ENCODE measurements at regions not wholly inside any gene's neighbourhood (a gene's known extent, or its start where the extent isn't known, plus 50 kb on each side); places are given as distances from the start of the nearest gene placed in this dataset.
"Not testable (repeated sequence)": the region's sequence is repeated elsewhere in the genome, so short reads cannot be mapped to it uniquely, and the experiment has no call there.

DNA sequence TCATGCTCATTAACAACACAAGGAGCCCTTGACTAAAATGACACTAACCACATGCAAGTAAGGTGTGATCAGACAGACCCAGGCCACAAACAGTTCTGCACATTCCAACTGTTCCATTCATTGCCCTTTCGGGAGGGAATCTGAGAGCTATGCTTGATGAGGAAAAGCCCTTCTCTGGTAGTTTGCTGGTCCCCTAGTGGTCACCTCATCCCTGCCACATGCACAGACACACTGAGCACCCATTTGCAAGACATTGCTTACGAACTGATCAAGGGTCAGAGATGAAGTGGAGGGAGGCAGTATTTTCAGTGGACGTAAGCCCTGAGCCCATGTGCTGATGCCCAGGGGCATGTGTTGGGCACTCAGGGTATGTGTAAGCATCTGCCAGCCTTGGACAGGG, 220.9 kb downstream of the VAPA start:
- TF ChIP-seq, protein P1, sequence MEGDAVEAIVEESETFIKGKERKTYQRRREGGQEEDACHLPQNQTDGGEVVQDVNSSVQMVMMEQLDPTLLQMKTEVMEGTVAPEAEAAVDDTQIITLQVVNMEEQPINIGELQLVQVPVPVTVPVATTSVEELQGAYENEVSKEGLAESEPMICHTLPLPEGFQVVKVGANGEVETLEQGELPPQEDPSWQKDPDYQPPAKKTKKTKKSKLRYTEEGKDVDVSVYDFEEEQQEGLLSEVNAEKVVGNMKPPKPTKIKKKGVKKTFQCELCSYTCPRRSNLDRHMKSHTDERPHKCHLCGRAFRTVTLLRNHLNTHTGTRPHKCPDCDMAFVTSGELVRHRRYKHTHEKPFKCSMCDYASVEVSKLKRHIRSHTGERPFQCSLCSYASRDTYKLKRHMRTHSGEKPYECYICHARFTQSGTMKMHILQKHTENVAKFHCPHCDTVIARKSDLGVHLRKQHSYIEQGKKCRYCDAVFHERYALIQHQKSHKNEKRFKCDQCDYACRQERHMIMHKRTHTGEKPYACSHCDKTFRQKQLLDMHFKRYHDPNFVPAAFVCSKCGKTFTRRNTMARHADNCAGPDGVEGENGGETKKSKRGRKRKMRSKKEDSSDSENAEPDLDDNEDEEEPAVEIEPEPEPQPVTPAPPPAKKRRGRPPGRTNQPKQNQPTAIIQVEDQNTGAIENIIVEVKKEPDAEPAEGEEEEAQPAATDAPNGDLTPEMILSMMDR (conservative IDR thresholded peaks at IDR 0.05; ENCODE audit: low read depth, low read length), result not testable (repeated sequence)
- not testable (repeated sequence) for TF ChIP-seq MXI1 (IDR thresholded peaks at IDR 0.05; ENCODE audit: borderline replicate concordance, low read depth, low read length); FOS (IDR thresholded peaks at IDR 0.05; ENCODE audit: low read depth, low read length); ELK1 (IDR thresholded peaks at IDR 0.05; ENCODE audit: borderline replicate concordance, low read depth, low read length); BHLHE40 (IDR thresholded peaks at IDR 0.05; ENCODE audit: low read depth, low read length); SMC3 (IDR thresholded peaks at IDR 0.05; ENCODE audit: low read depth, low read length); POLR2A (IDR thresholded peaks at IDR 0.05; ENCODE audit: low read depth, low read length); RAD21 (IDR thresholded peaks at IDR 0.05; ENCODE audit: low read length); NFE2L2 (IDR thresholded peaks at IDR 0.05; ENCODE audit: low read depth, low read length); USF2 (IDR thresholded peaks at IDR 0.05; ENCODE audit: low read depth, low read length); MAFK (IDR thresholded peaks at IDR 0.05; ENCODE audit: low read depth, low read length); RCOR1 (IDR thresholded peaks at IDR 0.05; ENCODE audit: insufficient replicate concordance, low read length); MAZ (IDR thresholded peaks at IDR 0.05; ENCODE audit: borderline replicate concordance, low read depth, low read length)

Measured in IMR-90 (cell line).